ENCODE measurements at regions not wholly inside any gene's neighbourhood (a gene's known extent, or its start where the extent isn't known, plus 50 kb on each side); places are given as distances from the start of the nearest gene placed in this dataset.

DNA sequence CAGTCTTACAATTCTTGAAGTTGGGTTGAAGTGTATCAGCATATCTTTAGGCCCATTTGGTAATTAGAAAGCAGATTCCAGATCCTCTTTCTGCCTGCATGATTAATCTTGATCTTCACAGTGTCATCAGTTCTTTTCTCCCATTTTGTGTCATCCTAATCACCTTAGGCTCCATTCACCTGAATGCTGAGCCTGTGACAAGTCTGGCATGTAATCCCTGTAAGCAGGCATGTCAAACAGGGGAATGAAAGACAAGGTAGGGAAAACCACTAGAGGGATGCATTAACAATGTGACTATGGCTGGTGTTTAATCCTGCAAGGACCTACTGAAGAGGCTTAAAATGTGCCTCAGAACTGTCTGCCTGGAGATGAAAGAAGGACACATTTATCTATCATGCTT, 848.8 kb downstream of the TFAP2A start:
- Histone ChIP-seq H3K36me3 (replicated peaks; ENCODE audit: control insufficient read depth, insufficient read depth, low read length) (no peaks in the 10 kb centered on the region), H3K4me3 (ENCODE audit: insufficient read depth, low read depth, low read length) (no peak overlapping the region), H3K27me3 (ENCODE audit: control insufficient read depth, insufficient read depth, low read length) (no peaks in the 10 kb centered on the region)
- no peak for DNase-seq

DNA sequence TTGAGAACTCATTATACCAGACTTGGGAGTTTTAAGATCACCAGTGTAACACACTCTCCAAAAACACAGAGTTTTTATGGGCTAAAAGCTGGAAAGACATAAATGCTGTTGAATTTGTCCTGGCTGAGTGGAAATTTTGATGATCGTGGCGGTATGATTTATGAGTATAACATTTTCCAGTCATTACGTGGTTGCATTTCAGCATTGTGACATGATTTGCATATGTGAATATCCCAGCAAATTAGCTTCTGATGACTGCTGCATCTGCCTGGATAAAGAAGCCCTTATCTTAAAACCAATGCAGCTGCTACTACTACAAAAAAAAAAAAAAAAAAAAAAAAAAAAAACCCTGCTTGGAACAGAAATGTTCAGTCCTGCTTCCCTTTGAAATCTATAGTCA, 850.9 kb downstream of the TFAP2A start:
- Histone ChIP-seq H3K36me3 (replicated peaks; ENCODE audit: control insufficient read depth, insufficient read depth, low read length) (no peaks in the 10 kb centered on the region), H3K27me3 (ENCODE audit: control insufficient read depth, insufficient read depth, low read length) (no peaks in the 10 kb centered on the region), H3K4me3 (ENCODE audit: insufficient read depth, low read depth, low read length) (no peak overlapping the region)
- DNase-seq: no peak

DNA sequence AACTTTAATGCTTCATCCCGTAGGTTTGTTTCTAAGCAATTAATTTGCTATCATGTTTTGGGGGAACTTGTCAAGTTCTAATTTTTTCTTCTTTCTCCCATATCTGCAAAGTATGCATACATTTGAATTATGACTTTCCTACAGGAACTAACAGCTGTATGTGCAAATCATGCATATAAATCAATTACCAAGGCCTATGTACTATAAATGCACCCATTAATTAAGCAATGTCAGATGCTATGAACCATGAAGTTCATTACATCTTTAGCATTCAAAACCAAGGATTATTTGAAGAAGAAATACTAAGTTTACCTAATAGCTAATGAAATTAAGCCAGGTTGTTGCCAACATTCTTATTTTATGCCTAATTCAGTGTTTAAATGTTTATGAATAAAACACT, 851.3 kb downstream of the TFAP2A start:
- Histone ChIP-seq H3K4me3 (ENCODE audit: insufficient read depth, low read depth, low read length) (no peak overlapping the region), H3K27me3 (ENCODE audit: control insufficient read depth, insufficient read depth, low read length) (no peaks in the 10 kb centered on the region), H3K36me3 (replicated peaks; ENCODE audit: control insufficient read depth, insufficient read depth, low read length) (no peaks in the 10 kb centered on the region)
- no peak for DNase-seq

DNA sequence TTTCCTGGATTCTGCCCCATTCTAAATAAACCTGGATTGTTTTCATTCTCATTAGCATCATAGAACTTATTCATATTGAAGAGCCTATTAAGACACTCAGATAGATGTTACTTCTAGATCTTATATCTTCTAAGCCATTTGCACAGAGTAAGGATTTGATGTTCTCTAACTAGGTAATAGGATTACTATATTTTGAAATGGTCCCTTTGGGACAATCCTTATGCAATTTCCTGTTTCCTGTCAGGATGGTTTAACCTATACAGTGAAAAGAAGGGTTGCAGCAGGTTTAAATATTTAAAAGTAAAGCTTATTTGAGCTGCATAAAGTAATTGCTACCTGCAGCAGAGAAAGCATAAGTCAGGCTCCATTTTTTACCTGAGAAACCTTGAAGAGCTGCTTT, 860.1 kb downstream of the TFAP2A start:
- no peak overlapping the region for H3K4me3 ChIP-seq (ENCODE audit: insufficient read depth, low read depth, low read length)
- DNase-seq: no peak
- H3K36me3 ChIP-seq (replicated peaks; ENCODE audit: control insufficient read depth, insufficient read depth, low read length): no peaks in the 10 kb centered on the region
- H3K27me3 ChIP-seq (ENCODE audit: control insufficient read depth, insufficient read depth, low read length): no peaks in the 10 kb centered on the region

DNA sequence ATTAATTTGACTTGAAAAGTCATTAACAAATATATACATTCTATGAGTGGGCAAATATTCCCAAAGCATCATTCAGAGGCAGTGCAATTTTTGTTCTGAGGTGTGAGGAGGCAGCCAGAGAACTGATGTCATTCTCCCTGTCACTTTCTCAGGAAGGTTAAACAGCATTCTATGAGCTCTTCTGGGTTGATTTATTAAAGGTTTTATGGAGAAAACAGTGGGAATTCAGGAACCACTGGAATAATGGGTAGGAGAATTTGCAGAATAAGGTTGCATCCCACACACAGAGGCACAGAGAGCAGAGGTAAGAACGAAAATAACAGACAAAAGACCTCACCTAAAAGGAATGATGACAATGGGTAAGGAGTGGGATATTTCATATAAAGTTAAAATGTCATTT, 860.6 kb downstream of the TFAP2A start:
- Histone ChIP-seq H3K27me3 (ENCODE audit: control insufficient read depth, insufficient read depth, low read length) (no peaks in the 10 kb centered on the region), H3K4me3 (ENCODE audit: insufficient read depth, low read depth, low read length) (no peak overlapping the region), H3K36me3 (replicated peaks; ENCODE audit: control insufficient read depth, insufficient read depth, low read length) (no peaks in the 10 kb centered on the region)
- no peak for DNase-seq

DNA sequence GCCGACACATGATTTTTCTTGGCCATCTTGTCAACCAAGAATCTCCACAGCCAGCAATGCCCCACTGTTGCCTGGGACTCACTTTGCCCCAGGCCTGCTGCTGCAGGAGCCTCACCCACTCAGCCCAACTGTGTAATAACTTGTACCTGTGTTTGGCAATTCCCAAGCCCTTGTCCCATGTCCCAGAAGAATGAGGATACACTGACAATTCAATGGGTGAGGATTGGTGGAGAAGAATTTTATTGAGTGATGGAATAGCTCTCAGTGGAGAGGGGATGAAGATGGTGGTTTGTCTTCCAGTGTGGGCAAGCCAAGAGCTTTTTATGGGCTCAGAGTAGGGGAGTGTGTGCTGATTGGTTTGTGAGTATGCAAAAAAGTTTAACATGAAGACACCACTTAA, 861.9 kb downstream of the TFAP2A start:
- Histone ChIP-seq H3K4me3 (ENCODE audit: insufficient read depth, low read depth, low read length) (no peak overlapping the region), H3K27me3 (ENCODE audit: control insufficient read depth, insufficient read depth, low read length) (no peaks in the 10 kb centered on the region), H3K36me3 (replicated peaks; ENCODE audit: control insufficient read depth, insufficient read depth, low read length) (no peaks in the 10 kb centered on the region)
- DNase-seq: no peak

DNA sequence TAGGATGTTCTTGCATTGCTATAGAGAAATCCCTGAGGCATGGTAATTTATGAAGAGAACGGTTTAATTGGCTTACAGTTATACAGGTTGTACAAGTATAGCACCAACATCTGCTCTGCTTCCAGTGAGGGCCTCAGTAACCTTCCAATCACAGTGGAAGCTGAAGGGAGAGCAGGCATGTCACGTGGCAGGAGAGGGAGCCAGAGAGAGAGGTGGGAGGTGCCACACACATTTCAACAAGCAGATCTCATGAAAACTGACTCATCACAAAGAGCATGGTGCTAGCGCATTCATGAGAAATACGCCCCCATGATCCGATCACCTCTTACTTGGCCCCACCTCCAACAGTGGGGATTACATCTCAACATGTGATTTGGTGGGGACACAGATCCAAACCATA, 871.2 kb downstream of the TFAP2A start:
- Histone ChIP-seq H3K36me3 (replicated peaks; ENCODE audit: control insufficient read depth, insufficient read depth, low read length) (no peaks in the 10 kb centered on the region), H3K27me3 (ENCODE audit: control insufficient read depth, insufficient read depth, low read length) (no peaks in the 10 kb centered on the region), H3K4me3 (ENCODE audit: insufficient read depth, low read depth, low read length) (no peak overlapping the region)
- DNase-seq: no peak

DNA sequence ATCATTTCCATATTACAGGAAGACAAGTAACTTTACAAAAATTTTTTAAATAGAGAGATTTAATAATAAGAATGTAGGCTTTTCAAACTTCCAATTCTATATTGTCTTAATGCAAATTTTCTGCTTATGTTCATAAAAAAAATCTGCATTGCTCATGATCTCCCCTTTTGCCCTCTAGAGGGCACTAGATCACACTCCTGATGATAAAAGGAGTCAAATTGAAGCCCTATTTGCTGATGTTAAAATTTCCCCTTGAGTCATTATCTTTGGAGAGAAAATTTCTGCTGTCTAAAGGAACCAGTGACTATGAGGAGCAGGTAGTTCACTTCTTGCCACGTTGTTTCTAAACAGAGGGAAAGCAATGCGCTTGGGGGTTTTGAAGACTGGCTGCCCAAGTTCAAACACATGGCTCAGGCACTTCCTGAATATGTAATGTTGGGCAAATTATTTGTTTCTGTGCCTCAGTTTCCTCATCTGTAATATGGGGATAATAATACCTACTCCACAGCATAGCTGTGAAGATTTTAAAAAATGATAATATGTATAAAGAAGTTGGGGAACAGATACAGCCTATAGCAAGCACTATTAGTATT, 874.2 kb downstream of the TFAP2A start:
- Histone ChIP-seq H3K4me3 (ENCODE audit: insufficient read depth, low read depth, low read length) (no peak overlapping the region), H3K36me3 (replicated peaks; ENCODE audit: control insufficient read depth, insufficient read depth, low read length) (no peaks in the 10 kb centered on the region), H3K27me3 (ENCODE audit: control insufficient read depth, insufficient read depth, low read length) (no peaks in the 10 kb centered on the region)
- peak; percentile 2 for DNase-seq

DNA sequence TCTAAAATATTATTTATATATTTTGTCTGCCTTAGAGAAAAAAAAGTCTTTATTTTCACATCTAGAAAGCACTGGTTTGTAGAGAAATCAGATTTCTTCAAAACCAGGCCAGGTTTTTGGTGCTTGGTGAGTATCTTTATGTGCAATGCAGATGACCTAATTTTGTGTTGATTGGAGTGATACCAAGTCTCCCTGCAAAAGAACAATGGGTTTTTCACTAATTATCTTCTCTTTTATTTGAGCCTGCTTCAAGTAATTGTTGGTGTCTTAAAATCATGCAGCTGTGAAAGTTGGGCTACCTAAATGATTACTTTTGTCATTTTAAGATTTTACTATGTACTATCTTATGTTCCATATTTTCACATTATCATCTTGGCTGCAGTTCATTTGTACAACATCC, 874.7 kb downstream of the TFAP2A start:
- Histone ChIP-seq H3K36me3 (replicated peaks; ENCODE audit: control insufficient read depth, insufficient read depth, low read length) (no peaks in the 10 kb centered on the region), H3K27me3 (ENCODE audit: control insufficient read depth, insufficient read depth, low read length) (no peaks in the 10 kb centered on the region)
- no peak for DNase-seq

DNA sequence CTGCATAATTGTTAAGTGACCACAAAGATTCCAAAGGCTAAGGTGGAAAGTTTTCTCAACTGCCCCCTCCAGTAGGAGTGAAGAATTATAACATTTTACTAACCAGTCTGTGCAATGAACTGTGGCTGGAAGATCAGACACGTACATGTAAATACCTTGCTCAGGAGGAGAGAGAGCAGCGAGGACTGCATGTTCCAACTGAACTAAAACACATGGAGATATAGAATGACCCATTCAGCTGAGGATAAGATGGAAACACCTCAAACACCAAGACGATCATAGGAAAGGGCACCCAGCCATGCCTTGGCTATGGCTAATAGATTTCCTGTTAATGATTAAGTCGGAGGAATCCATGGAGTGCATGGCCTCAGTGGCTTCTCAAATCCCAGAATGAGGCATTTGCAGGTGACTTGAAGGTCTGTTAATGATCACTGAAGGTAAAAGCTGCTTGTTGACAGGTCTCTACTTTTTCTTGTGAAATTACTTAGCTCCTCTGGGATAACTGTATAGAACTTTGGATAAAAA, 875.6 kb downstream of the TFAP2A start:
- Histone ChIP-seq H3K4me3 (ENCODE audit: insufficient read depth, low read depth, low read length) (no peak overlapping the region), H3K27me3 (ENCODE audit: control insufficient read depth, insufficient read depth, low read length) (no peaks in the 10 kb centered on the region)
- no peak for DNase-seq

More for the DNA sequence above, 874.7 kb downstream of the TFAP2A start:
- H3K4me3 ChIP-seq (ENCODE audit: insufficient read depth, low read depth, low read length): no peak overlapping the region

DNA sequence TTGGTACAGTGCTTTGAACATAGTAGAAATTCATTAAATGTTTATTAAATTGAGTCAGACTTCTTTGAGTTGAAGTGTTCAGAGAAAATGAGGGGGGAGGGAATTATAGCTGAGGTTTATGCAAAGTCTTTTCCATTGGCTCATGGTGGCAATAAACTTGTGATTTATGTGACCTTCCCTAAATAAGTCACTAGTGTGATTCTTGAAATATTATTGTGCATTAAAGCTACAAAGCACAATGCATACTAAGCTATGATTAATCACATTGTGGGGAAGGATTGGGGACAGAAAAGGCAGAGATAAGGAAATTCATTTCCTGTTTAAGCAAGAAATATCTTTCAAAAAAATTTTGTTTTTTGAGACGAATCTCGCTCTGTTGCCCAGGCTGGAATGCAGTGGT, 877.5 kb downstream of the TFAP2A start:
- H3K4me3 ChIP-seq (ENCODE audit: insufficient read depth, low read depth, low read length): no peak overlapping the region
- H3K27me3 ChIP-seq (ENCODE audit: control insufficient read depth, insufficient read depth, low read length): no peaks in the 10 kb centered on the region
- no peaks in the 10 kb centered on the region for H3K36me3 ChIP-seq (replicated peaks; ENCODE audit: control insufficient read depth, insufficient read depth, low read length)
- DNase-seq: no peak

More for the DNA sequence above, 875.6 kb downstream of the TFAP2A start:
- no peaks in the 10 kb centered on the region for H3K36me3 ChIP-seq (replicated peaks; ENCODE audit: control insufficient read depth, insufficient read depth, low read length)

DNA sequence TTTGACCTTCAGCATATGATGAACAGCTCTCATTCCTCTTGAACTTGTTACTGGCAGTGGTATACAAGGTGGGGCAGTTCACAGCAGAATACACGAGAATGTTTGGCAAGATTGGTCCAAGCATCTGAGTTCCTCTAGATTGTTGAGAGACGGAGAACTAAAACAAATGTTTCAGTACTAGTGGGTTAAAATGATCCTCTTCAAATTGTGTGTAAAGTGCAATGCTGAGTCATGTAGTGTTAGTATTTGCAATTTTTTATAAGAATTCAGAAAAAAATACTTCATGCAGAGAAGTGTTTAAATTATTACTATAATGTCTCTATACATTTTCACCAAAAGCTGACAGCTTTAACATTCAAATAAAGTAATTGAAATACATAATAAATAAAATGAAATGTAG, 879.8 kb downstream of the TFAP2A start:
- no peak for DNase-seq
- no peak overlapping the region for H3K4me3 ChIP-seq (ENCODE audit: insufficient read depth, low read depth, low read length)
- H3K36me3 ChIP-seq (replicated peaks; ENCODE audit: control insufficient read depth, insufficient read depth, low read length): no peaks in the 10 kb centered on the region
- no peaks in the 10 kb centered on the region for H3K27me3 ChIP-seq (ENCODE audit: control insufficient read depth, insufficient read depth, low read length)

DNA sequence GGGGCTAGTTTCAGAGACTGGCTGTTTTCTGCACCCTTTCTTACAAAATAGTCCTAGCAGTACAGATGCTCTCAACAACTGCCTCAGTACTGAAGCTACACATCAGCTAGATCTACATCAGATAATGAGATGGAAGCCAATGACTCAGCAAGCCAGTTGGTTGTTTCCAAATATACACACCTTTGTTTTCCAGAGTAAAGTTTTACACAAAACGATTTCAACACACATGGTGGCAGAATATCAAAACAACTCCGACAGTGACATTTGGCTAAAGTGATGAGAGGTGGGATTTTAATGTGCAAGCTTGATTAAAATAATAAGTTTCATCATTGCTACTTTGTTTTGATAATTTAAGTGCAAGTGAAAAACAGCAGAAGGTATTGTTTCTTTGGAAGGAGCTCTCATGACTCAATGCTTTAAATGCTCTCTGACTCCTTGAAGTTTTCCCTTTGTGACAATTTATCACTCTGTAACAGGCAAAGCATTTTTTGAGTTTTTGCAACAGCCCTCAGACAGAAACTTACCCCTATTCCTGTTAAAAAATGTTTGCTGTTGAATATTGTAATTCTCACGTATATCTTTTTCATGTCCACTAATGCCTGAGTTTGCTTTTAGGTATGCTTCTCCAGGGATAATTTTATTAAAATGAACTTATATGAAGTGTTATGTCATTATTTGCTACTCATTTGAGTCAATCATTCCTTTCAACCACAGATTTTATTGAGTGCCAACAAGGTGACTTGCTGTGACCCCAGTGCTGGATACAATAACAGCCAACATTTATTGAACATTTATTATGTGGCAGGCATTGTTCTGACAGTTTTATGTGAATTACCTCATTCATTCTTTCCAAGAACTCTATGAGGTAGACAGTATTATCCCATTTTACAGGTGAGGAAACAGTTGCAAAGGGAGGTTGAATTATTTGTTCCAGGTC, 882.0 kb downstream of the TFAP2A start:
- no peaks in the 10 kb centered on the region for H3K36me3 ChIP-seq (replicated peaks; ENCODE audit: control insufficient read depth, insufficient read depth, low read length)
- H3K4me3 ChIP-seq (ENCODE audit: insufficient read depth, low read depth, low read length): no peak overlapping the region
- H3K27me3 ChIP-seq (ENCODE audit: control insufficient read depth, insufficient read depth, low read length): no peaks in the 10 kb centered on the region
- DNase-seq: no peak

DNA sequence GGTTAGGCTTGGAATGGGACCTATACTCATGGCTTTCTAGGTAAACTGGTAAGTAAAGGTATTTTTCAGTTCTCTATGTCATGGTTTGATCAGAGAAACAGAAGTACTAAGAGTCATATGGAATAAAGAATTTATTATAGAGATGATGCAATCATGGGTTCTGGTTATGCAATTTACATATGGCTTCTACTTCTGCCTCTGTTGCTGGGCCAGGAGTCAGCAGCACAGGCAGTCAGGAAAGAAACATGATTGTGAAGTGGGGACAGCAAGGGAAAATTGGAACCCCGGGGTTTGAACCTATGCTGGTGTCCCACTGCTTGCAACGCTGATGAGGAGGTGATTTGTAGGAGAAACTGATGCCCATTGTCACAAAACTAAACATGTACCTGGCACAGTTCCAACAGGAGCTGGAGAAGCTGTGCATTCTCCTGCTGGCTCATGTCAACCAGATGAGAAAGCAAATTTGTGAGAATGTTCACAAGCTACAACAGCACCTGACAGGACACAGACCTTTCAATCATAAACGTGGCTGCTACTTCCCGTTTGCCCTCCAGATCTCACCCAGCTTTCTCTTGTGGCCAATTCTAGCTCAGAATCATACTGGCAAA, 887.1 kb downstream of the TFAP2A start:
- Histone ChIP-seq H3K36me3 (replicated peaks; ENCODE audit: control insufficient read depth, insufficient read depth, low read length) (no peaks in the 10 kb centered on the region), H3K4me3 (ENCODE audit: insufficient read depth, low read depth, low read length) (no peak overlapping the region), H3K27me3 (ENCODE audit: control insufficient read depth, insufficient read depth, low read length) (no peaks in the 10 kb centered on the region)
- no peak for DNase-seq

DNA sequence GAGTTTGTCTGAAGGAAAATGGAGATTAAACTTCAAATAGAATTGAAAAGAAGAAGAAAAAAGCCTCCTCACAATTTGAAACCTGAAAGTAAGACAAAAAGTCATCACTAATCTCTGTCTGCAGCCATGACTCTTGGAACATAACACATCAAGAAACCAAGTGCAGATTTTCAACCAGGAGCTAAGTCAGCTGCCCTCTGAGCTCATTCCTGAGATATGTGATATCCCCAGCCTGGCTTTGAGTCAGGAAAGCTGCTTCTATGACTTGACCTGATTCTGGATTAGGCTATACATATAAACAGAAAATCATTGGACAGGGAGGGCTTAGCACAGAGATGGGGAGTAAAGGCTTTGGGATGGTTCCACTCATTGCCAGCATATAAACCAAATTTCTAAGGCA, 891.4 kb downstream of the TFAP2A start:
- DNase-seq: no peak
- H3K36me3 ChIP-seq (replicated peaks; ENCODE audit: control insufficient read depth, insufficient read depth, low read length): no peaks in the 10 kb centered on the region
- H3K27me3 ChIP-seq (ENCODE audit: control insufficient read depth, insufficient read depth, low read length): no peaks in the 10 kb centered on the region
- H3K4me3 ChIP-seq (ENCODE audit: insufficient read depth, low read depth, low read length): no peak overlapping the region

Data from H7 (cell line).